HCT116 (cell line): ENCODE measurements at regions not wholly inside any gene's neighbourhood (a gene's known extent, or its start where the extent isn't known, plus 50 kb on each side); places are given as distances from the start of the nearest gene placed in this dataset.

Experiments used
- ATAC-seq: fragments of 200-7000 bp; cut with Tn5 transposase; 2 replicates; pipeline ENCODE4 v1.9.1; 2020; ENCODE audit warnings: mild to moderate bottlenecking, moderate library complexity
- BruUV-seq: library from RNA; stranded (reverse); fragments of 400-500 nt; replicated peaks from 2 replicates; lab custom pipeline; 2021; lab: Mats Ljungman, UMichigan
- CTCF ChIA-PET: fragments of 300-600 bp; sonication (Branson Sonifier 250); formaldehyde crosslinking; loops from one replicate; lab custom pipeline; 2021; ENCODE audit warnings: antibody characterized with exemption; lab: Charles Lee
- POLR2A ChIA-PET: fragments of 300-600, 350-600 bp; sonication (Branson Sonifier 250); formaldehyde crosslinking; loops from one replicate; lab custom pipeline; 2021; ENCODE audit warnings: antibody characterized with exemption; lab: Charles Lee
- RAD21 ChIA-PET, 2 experiments: fragments of 300-600 bp; sonication (Branson Sonifier 250); formaldehyde crosslinking; loops; one replicate each; lab custom pipeline; 2023; ENCODE audit warnings: low total read pairs in 2 of 2; ENCODE audit not compliant: uncharacterized antibody in 2 of 2, unreplicated experiment in 2 of 2, low non-redundant PET in 1 of 2; lab: Charles Lee
- DNase-seq: peaks from one replicate; pipeline ENCODE4 v3.0.0-alpha.2; 2010; ENCODE audit warnings: low read depth, low spot score
- H2AFZ ChIP-seq: fragments of 200-600 bp; shearing (Covaris generic), sonication (generic); 2 replicates; pipeline ENCODE4 v1.6.1; 2017; ENCODE audit warnings: low read depth, mixed run types, mixed read lengths, antibody characterized with exemption, low read length; ENCODE audit not compliant: poor library complexity, severe bottlenecking
- H3K27ac ChIP-seq: 2 replicates; pipeline ENCODE4 v1.5.1; 2012; ENCODE audit warnings: low read depth, low read length
- H3K27me3 ChIP-seq: fragments of 200-600 bp; sonication (generic); 2 replicates; pipeline ENCODE4 v1.6.1; 2016; ENCODE audit warnings: mixed run types, low read length, mixed read lengths; ENCODE audit not compliant: insufficient read depth
- H3K36me3 ChIP-seq, 2 experiments: fragments of 200-500 bp in 1 of 2; fragments of 200-600 bp in 1 of 2; sonication (Bioruptor generic) in 1 of 2; sonication (generic) in 1 of 2; 2 replicates each; pipeline versions ENCODE4 v1.5.1 to v1.6.1; 2014 to 2016; ENCODE audit warnings: low read length in 2 of 2, inconsistent platforms in 1 of 2, mixed read lengths in 1 of 2, mixed run types in 1 of 2; ENCODE audit not compliant: insufficient read depth in 2 of 2, control insufficient read depth in 1 of 2
- H3K4me1 ChIP-seq, 2 experiments: fragments of 200-600 bp in 1 of 2; sonication (generic) in 1 of 2; 2 replicates each; pipeline versions ENCODE4 v1.5.1 to v1.6.1; 2012 to 2017; ENCODE audit warnings: low read length in 2 of 2, inconsistent platforms in 1 of 2, mild to moderate bottlenecking in 1 of 2, mixed read lengths in 1 of 2, mixed run types in 1 of 2, moderate library complexity in 1 of 2; ENCODE audit not compliant: insufficient read depth in 2 of 2, control insufficient read depth in 1 of 2
- H3K4me2 ChIP-seq: fragments of 200-600 bp; sonication (generic); 2 replicates; pipeline ENCODE4 v1.6.1; 2017; ENCODE audit warnings: mixed run types, low read length, mixed read lengths
- H3K4me3 ChIP-seq, 2 experiments: fragments of 200-600 bp in 1 of 2; sonication (generic) in 1 of 2; replicated peaks in 1 of 2; 2 replicates each; pipeline ENCODE4 v1.5.1; 2011 to 2016; ENCODE audit warnings: low read length in 2 of 2, control low read depth in 1 of 2, low read depth in 1 of 2, mild to moderate bottlenecking in 1 of 2, mixed read lengths in 1 of 2, mixed run types in 1 of 2
- H3K79me2 ChIP-seq: fragments of 200-600 bp; sonication (generic); 2 replicates; pipeline ENCODE4 v1.6.1; 2017; ENCODE audit warnings: mild to moderate bottlenecking, mixed run types, low read length, moderate library complexity, mixed read lengths; ENCODE audit not compliant: insufficient read depth
- H3K9ac ChIP-seq: fragments of 200-600 bp; sonication (generic); 2 replicates; pipeline ENCODE4 v1.6.1; 2016; ENCODE audit warnings: low read length, mixed read lengths
- H3K9me2 ChIP-seq: fragments of 200-600 bp; sonication (generic), shearing (Covaris generic); 2 replicates; pipeline ENCODE4 v1.6.1; 2017; ENCODE audit warnings: mixed run types, mild to moderate bottlenecking, moderate library complexity; ENCODE audit not compliant: insufficient read depth
- H3K9me3 ChIP-seq, 2 experiments: fragments of 200-500 bp in 1 of 2; fragments of 200-600 bp in 1 of 2; sonication (Bioruptor generic) in 1 of 2; sonication (generic) in 1 of 2; 2 replicates each; pipeline ENCODE4 v1.6.1; 2014 to 2017; ENCODE audit warnings: low read length in 2 of 2, mixed read lengths in 2 of 2, inconsistent platforms in 1 of 2, low read depth in 1 of 2, mild to moderate bottlenecking in 1 of 2, mixed run types in 1 of 2, moderate library complexity in 1 of 2; ENCODE audit not compliant: control insufficient read depth in 1 of 2, insufficient read depth in 1 of 2
- H4K20me1 ChIP-seq: fragments of 200-600 bp; sonication (generic), shearing (Covaris generic); 2 replicates; pipeline ENCODE4 v1.6.1; 2017; ENCODE audit warnings: mixed run types, mild to moderate bottlenecking, moderate library complexity; ENCODE audit not compliant: insufficient read depth
- CBX3 ChIP-seq: IDR thresholded peaks from 2 replicates; pipeline ENCODE4 v1.6.1; 2012; ENCODE audit warnings: low read depth
- CEBPB ChIP-seq: IDR thresholded peaks from 2 replicates; pipeline ENCODE4 v1.6.1; 2012; ENCODE audit warnings: low read depth
- EGR1 ChIP-seq: IDR thresholded peaks from 2 replicates; pipeline ENCODE4 v1.6.1; 2012; ENCODE audit warnings: low read depth
- EZH2 ChIP-seq: fragments of 200-600 bp; sonication (generic); IDR thresholded peaks from 2 replicates; pipeline ENCODE4 v1.6.1; 2017; ENCODE audit warnings: antibody characterized with exemption, mixed run types
- FOSL1 ChIP-seq: IDR thresholded peaks from 2 replicates; pipeline ENCODE4 v1.6.1; 2012; ENCODE audit warnings: low read depth
- JUND ChIP-seq: IDR thresholded peaks from 2 replicates; pipeline ENCODE4 v1.6.1; 2012
- POLR2A ChIP-seq: IDR thresholded peaks from 2 replicates; pipeline ENCODE4 v1.7.0; 2011; ENCODE audit warnings: borderline replicate concordance; ENCODE audit not compliant: insufficient read depth, insufficient read length; ENCODE audit errors: extremely low read depth
- POLR2AphosphoS5 ChIP-seq: IDR thresholded peaks from 2 replicates; pipeline ENCODE4 v1.6.1; 2011; ENCODE audit warnings: mild to moderate bottlenecking, low read depth, low read length, moderate library complexity
- REST ChIP-seq: IDR thresholded peaks from 2 replicates; pipeline ENCODE4 v1.6.1; 2012; ENCODE audit warnings: low read depth
- SIN3A ChIP-seq: IDR thresholded peaks from 2 replicates; pipeline ENCODE4 v1.6.1; 2012; ENCODE audit warnings: low read depth
- SRF ChIP-seq: IDR thresholded peaks from 2 replicates; pipeline ENCODE4 v1.6.1; 2012; ENCODE audit warnings: low read depth
- YY1 ChIP-seq: IDR thresholded peaks from 2 replicates; pipeline ENCODE4 v1.6.1; 2011; ENCODE audit warnings: low read length, low read depth, moderate library complexity, mild to moderate bottlenecking; ENCODE audit not compliant: insufficient replicate concordance; ENCODE audit errors: extremely low read depth
- intact Hi-C: fragments of 100-400 bp; cut with micrococcal nuclease; formaldehyde crosslinking; loops from 2 replicates; pipeline ENCODE4 v1.10.0; 2022
- TF ChIP-seq, protein P1 (sequence below): IDR thresholded peaks from 2 replicates; pipeline ENCODE4 v1.6.1; 2012

GRCh38 chr4:24282446-24282845 lies 301.9 kb downstream of the DHX15 start:
- Histone ChIP-seq H3K27me3 (no peaks in the 10 kb centered on the region), H2AFZ (no peak overlapping the region), H3K9me2 (no peaks in the 10 kb centered on the region), H3K27ac (no peak overlapping the region), H3K9ac (no peak overlapping the region), H3K36me3 (no peaks in the 10 kb centered on the region), H4K20me1 (no peaks in the 10 kb centered on the region; the same call in 1 of the 2 replicates), H3K79me2 (no peaks in the 10 kb centered on the region), H3K4me3 (no peak overlapping the region), H3K4me1 (no peaks in the 10 kb centered on the region), H3K9me3 (no peaks in the 10 kb centered on the region), H3K4me2 (no peak overlapping the region)
- no peak for TF ChIP-seq CEBPB
- TF ChIP-seq YY1 = no peak
- no peak for TF ChIP-seq SRF
- no peak for TF ChIP-seq SIN3A
- no peak for TF ChIP-seq EZH2
- TF ChIP-seq, protein P1, sequence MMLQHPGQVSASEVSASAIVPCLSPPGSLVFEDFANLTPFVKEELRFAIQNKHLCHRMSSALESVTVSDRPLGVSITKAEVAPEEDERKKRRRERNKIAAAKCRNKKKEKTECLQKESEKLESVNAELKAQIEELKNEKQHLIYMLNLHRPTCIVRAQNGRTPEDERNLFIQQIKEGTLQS = no peak
- no peak for TF ChIP-seq EGR1
- TF ChIP-seq POLR2AphosphoS5 = no peak
- TF ChIP-seq POLR2A = no peak
- no peak for TF ChIP-seq FOSL1
- no TSS peak for BruUV-seq
- DNase-seq (no peak), ATAC-seq (no peak)
- POLR2A ChIA-PET = no interaction called here
- RAD21 ChIA-PET = no interaction called here
- intact Hi-C loops = no loop called here
- CTCF ChIA-PET = no interaction called here

GRCh38 chr4:24279911-24280375 lies 304.4 kb downstream of the DHX15 start:
- CTCF ChIA-PET = no interaction called here
- ATAC-seq (no peak), DNase-seq (no peak)
- POLR2A ChIA-PET = no interaction called here
- no peaks in the 10 kb centered on the region; the same call in 1 of the 2 replicates for H4K20me1 ChIP-seq
- no peaks in the 10 kb centered on the region for H3K4me1 ChIP-seq
- H2AFZ ChIP-seq = no peak overlapping the region
- H3K4me2 ChIP-seq = no peak overlapping the region
- no peak overlapping the region for H3K9ac ChIP-seq
- TF ChIP-seq CBX3 (no peak), REST (no peak), EGR1 (no peak), SIN3A (no peak), EZH2 (no peak), POLR2A (no peak), JUND (no peak)
- H3K9me3 ChIP-seq = no peaks in the 10 kb centered on the region
- H3K4me3 ChIP-seq = no peak overlapping the region
- no peaks in the 10 kb centered on the region for H3K9me2 ChIP-seq
- no TSS peak for BruUV-seq
- H3K27ac ChIP-seq = no peak overlapping the region
- no peaks in the 10 kb centered on the region for H3K27me3 ChIP-seq
- RAD21 ChIA-PET = no interaction called here
- no peaks in the 10 kb centered on the region for H3K36me3 ChIP-seq
- no peaks in the 10 kb centered on the region for H3K79me2 ChIP-seq
- intact Hi-C loops = no loop called here
